ENCODE measurements at regions not wholly inside any gene's neighbourhood (a gene's known extent, or its start where the extent isn't known, plus 50 kb on each side); places are given as distances from the start of the nearest gene placed in this dataset.

DNA sequence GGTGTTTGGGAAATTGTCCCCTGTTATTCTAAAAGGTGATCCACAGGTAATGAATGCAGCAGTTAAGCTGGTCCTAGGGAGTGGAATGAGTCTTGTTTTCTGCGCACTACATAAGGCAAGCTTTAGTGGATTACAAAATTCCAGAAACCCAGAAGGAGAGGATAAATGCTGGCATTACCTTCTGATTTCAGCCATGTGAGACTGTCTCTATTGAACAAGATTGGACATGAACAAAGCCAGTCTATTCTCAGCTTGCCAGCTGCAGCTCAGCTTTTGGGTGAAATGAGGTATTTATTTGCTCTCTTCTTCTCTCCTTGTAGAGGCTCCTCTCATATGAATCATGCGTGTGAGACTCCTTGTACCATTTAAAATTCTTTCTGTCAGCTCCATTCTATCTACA is 944.9 kb downstream of the CNTNAP5 start:
- TF ChIP-seq, protein P1, sequence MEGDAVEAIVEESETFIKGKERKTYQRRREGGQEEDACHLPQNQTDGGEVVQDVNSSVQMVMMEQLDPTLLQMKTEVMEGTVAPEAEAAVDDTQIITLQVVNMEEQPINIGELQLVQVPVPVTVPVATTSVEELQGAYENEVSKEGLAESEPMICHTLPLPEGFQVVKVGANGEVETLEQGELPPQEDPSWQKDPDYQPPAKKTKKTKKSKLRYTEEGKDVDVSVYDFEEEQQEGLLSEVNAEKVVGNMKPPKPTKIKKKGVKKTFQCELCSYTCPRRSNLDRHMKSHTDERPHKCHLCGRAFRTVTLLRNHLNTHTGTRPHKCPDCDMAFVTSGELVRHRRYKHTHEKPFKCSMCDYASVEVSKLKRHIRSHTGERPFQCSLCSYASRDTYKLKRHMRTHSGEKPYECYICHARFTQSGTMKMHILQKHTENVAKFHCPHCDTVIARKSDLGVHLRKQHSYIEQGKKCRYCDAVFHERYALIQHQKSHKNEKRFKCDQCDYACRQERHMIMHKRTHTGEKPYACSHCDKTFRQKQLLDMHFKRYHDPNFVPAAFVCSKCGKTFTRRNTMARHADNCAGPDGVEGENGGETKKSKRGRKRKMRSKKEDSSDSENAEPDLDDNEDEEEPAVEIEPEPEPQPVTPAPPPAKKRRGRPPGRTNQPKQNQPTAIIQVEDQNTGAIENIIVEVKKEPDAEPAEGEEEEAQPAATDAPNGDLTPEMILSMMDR (IDR thresholded peaks at IDR 0.05; ENCODE audit: low read depth, low read length) = no peak
- no peak for TF ChIP-seq POLR2A (IDR thresholded peaks at IDR 0.05; ENCODE audit: extremely low read depth, insufficient read length)
- no peak for TF ChIP-seq MYC (IDR thresholded peaks at IDR 0.05; ENCODE audit: low read depth, low read length)
- TF ChIP-seq, protein P2, sequence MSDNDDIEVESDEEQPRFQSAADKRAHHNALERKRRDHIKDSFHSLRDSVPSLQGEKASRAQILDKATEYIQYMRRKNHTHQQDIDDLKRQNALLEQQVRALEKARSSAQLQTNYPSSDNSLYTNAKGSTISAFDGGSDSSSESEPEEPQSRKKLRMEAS (IDR thresholded peaks at IDR 0.05; ENCODE audit: low read depth, low read length) = no peak

Measured in NB4 (cell line).